ENCODE measurements at regions not wholly inside any gene's neighbourhood (a gene's known extent, or its start where the extent isn't known, plus 50 kb on each side); places are given as distances from the start of the nearest gene placed in this dataset.

GRCh38 chr22:47878460-47878859 is 1116.0 kb downstream of the TBC1D22A start:
- TF ChIP-seq EP300 (IDR thresholded peaks at IDR 0.05) (no peak), POLR2A (IDR thresholded peaks at IDR 0.05) (no peak), CTCF (IDR thresholded peaks at IDR 0.05) (no peak)
